ENCODE measurements at regions not wholly inside any gene's neighbourhood (a gene's known extent, or its start where the extent isn't known, plus 50 kb on each side); places are given as distances from the start of the nearest gene placed in this dataset.

DNA sequence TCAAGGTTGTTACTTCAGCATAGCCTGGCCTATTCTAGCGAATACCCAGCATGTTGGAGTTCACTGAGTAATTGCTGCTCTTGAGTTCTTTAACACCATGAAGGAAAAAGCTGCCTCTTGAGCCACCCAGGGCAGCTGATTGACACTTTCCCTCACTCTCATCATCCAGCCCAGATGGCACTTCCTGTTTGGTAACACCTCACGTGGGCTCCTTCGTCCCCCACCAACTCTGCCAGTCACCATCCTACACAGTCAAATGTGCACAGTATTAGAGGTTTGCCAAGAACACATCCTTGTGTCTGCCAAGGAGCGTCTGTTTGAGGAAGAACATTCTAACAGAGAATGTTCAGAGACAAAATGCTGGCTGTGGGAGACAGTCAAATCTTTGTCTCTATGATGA lies 266.3 kb downstream of the RPLP1 start:
- DNase-seq, result no peak

DNA sequence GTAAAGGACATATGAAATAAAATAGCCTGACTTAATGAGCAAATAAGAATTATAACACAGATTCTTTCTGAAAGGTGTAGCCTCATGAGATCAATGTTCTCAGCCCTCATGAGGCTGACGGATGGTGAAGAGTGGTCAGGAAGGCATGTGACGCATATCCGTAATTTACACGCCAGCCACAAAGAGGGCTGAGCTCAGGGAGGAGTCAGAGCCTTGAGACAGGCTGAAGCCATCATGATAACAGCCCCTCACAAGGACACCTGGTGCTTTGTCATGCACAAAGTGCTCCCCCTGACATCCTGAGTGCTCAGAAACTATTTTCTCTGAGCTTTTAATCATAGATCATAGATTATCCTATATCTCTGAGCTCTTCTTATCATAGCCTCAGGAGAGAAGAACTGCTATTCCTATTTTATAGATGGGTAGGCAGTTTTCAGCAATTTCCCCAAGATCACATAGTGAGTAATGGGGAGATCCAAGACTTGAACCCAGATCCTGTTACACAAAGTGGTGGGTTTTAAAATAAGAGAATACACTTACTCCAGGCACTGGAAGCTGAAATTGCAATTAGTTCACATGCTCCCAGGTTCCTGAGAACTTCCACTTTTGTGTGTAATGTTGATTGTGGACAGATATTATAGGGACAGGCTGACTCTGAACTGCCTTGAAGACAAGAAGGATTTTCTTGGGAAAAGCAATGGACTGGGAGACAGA lies 267.1 kb downstream of the RPLP1 start:
- DNase-seq, result no peak

GRCh38 chr15:69720536-69720935 lies 267.9 kb downstream of the RPLP1 start:
- DNase-seq, result no peak

DNA sequence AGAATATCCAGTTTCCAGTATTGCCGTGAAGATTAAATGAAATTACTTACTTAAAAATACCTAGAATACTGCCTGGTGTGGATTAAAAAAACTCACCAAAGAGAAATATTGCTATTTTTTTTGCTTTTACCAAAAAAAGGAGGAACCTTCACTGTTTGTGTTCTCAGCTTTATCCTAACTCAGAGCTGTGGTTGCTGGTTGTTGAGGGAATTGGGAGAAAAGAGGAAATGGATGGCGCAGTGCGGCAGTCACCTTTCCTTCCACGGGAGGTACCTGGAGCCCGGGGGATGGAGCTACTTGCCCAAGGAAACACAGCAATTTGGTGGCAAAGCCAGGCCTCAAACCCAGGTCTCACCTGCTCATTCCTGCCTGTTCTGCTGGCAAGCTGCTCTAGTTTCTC lies 270.3 kb downstream of the RPLP1 start:
- no peak for DNase-seq

- no peak for DNase-seq
These were observed 270.9 kb downstream of the RPLP1 start for GRCh38 chr15:69723404-69724096.

DNA sequence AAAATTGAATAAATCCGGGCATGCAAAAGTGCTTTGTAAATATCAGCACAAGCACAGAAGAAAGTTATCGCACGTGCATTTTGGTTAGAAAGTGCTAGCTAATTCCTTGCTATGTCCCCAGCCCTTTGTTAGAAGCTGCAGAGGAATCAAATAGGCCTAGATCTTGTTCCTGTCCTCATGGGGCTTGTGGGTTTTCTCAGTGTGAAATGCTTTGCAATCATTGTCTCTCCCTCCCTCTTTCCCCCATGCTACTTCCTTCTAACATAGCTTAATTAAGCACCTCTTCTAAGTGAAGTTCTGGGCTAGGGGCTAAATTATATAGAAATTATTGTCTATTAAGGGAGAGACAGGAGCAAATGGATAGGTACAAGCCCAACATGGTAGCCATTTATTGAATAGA lies 271.7 kb downstream of the RPLP1 start:
- no peak for DNase-seq

DNA sequence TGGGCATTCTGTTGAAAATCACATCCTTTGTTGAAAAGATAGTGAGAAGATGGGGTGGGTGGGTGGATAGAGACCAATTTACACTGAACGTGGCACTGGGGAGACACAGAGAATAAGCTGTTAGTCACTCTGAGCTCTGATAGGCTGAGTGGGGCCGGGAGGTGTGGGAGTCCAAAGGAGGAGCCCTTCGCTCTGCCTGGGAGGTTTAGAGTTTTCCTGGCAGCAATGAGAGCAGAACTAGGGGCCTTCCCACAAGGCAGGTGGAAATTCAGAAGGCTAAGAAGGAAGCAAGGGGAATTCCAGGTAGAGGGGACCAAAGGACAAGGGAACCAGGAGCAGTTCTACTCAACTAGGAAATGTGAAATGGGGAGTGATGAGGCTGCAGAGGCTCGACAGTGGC lies 272.7 kb downstream of the RPLP1 start:
- no peak for DNase-seq

- DNase-seq, result no peak
These were observed 273.3 kb downstream of the RPLP1 start for GRCh38 chr15:69725957-69726356.

DNA sequence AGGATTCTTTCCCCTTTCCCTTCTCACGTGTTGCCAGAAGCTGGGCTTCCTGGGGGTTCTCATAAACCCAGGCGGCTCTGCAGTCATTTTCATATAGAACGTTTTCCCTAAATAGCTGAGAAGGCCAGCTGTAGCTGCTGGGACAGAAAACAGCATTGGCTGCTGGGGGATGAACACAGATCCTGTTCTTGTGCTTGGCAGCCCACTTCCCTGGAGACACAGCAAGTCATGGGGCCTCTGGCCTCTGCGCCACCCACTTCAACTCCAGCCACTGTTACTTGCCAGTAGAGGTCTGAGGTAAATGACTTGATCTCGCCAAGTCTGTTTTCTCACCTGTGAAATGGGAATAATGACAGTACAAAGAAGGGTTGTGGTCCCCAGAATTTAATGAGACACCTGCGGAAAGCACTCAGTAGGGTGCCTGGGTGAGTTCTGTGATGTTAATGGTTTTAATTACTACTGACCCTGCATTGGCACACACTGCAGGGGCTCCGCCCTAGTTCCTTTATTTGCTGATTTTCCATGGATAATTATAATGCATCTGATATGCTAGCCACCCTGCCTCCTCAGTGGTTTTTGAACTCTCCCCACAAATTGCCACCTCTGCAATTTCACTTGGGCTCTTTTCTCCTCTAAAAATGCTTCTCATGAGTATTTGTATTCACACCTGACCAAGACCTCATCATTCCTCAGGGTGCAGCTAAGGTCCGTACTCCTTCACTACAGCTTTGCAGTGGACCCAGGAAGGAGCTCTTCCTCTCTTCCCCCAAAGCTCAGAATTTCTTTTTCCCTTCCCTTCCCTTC lies 274.7 kb downstream of the RPLP1 start:
- DNase-seq, result no peak

DNA sequence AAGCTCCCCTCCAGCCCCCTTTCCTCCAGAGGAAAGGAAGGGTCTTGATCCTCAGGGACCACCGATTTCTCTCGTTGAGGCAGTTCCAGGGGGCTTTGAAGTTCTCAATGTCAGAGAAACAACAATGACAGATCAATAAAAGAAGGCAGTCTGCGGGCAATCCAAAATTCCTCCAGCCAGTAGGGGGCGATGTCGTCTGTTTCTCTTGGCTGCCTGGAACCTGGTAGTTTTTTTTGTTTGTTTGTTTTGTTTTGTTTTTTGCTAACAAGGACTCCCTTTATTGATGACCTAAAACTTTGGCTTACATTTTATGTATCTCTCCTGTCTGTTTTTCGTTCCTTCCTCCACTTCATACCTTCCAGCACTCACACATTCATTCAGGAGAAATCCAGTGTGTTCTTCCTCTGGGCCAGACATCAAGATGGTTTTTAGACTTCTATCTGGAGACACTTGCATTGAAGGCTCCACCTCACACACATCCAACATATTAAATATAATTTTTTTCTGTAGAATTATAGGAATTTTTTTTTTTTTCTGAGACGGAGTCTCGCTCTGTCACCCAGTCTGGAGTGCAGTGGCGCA lies 276.6 kb downstream of the RPLP1 start:
- no peak for DNase-seq

DNA sequence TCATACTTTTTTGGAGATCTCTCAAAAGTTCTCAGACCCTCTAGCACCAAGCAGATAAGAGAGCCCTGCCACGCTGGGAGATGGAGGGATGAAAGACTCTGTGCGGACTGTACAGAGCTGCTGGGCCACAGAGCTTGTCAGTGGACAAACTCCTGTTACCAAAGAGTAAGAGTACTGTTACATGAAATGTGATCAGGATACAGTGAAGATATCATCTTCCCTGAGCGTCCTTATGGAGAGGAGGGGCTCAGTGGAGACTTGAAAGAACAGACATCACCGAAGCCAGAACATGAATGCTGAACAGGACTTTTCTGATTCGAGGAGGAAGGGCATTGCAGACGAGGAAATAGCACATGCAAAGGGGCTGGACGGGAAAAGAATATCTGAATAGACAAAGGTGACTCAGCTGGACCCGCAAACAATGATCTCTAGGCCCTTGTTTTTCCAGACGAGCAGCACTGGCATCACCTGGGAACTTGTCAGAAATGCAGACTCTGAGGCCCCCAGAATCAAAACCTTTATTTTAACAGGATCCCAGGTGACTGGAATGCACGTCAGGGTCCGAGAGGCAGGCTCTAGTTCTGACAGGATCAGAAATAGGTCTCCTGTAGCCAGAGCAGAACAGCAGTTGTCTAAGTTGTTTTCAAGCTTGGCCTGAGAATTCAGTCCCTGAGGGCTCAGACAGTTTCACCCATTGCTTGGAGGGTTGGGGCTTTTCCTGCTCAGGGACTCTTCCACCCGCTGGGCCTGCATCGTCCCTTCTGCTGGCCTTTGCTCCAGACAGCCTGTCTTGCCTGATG lies 277.9 kb downstream of the RPLP1 start:
- no peak for DNase-seq

GRCh38 chr15:69731081-69731330 lies 278.4 kb downstream of the RPLP1 start:
- no peak for DNase-seq

DNA sequence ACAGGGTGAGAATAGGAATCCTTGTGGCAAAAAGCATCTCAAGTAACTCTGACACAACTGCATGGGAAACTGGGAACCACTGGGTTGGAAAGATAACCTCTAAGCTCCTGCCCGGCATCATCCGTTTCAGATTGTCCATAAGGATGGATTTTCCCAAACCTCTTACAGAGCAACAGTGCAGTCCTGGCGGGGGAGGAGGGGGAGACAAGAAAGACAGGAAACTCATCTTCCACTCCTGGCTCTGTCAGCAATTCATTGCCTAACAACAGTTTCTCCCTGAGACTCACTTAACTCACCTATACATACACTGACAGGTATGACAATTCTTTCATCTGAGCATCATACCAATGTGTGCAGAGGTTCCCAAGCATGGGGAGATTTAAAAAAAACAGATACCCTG lies 279.0 kb downstream of the RPLP1 start:
- DNase-seq, result no peak

GRCh38 chr15:69732133-69732532 lies 279.5 kb downstream of the RPLP1 start:
- no peak for DNase-seq

DNA sequence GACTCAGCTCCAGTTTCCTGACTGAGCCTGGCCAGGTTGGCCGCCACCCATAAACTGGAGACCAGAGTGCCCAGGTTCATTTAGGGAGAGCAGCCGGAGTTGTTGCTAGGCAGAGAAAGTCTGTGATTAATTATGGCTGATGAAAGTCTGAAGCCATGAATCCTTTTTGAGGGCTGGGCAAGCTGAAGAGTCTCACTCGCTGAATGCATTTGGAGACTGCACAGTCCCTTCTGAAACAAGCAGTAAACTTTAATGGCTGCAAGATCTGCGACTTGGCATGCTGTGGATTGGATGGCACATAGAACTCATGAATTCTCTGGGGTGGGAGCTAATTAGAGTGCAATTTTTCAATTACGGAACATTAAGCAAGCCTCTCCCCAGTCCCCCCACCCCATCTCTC lies 282.1 kb downstream of the RPLP1 start:
- DNase-seq, result peak; percentile 71

DNA sequence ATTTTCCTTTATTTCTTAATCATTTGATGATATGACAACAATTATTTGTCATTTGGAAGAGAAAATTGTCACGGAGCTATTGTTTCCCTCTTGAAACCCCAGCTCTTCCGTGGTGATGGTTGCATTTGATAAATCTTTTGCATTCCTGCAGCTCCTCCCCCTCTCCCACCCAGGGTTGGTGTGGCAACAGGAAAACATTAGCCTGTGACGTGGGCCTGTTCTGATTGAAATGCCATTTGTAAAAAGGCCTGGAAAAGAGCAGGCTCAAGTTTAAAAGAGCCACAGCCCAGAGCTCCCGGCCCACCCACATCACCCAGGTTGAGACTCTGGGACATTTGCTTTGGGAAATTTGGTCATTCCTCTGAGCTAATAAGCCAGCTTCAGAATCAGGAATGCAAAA lies 282.5 kb downstream of the RPLP1 start:
- DNase-seq, result peak; percentile 87

- no peak for DNase-seq
These were observed 283.5 kb downstream of the RPLP1 start for GRCh38 chr15:69736161-69736560.

GRCh38 chr15:69737916-69738315 lies 285.3 kb downstream of the RPLP1 start:
- no peak for DNase-seq

DNA sequence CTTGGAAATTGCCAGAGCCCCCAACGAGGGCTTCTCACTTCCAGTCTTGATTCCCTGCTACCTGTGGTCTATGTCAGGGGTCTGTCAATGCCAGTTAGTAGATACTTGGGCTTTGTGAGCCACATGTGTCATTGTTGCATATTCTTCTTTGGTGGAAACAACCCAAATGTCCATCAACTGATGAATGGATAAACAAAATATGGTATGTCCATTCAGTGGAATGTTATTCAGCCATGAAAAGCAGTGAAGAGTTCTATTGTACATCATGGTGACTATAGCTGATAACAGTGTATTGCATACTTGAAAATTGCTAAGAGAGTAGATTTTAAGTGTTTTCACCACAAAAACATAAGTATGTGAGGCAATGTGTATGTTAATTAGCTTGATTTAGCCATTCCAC lies 288.1 kb downstream of the RPLP1 start:
- no peak for DNase-seq

- DNase-seq, result no peak
These were observed 289.7 kb downstream of the RPLP1 start for GRCh38 chr15:69742361-69742760.

DNA sequence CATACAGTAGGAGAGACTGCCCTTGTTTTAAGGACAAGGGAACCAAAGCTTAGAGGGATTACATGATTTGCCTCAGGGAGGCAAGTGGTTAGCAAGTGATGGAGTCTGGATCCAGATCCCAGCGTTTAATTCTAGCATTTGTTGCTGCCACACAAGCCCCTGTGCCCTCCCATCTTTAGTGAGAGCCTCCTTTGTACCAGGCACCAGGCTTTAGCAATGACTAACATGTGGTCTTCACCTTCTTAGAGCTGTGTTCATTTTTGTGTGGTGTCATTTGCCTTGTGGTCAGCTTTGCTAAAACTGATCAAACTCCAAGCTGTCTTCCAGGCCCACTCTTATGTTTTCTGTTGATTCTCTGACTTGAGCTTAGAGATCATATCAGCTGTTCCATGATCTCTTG lies 290.5 kb downstream of the RPLP1 start:
- no peak for DNase-seq

DNA sequence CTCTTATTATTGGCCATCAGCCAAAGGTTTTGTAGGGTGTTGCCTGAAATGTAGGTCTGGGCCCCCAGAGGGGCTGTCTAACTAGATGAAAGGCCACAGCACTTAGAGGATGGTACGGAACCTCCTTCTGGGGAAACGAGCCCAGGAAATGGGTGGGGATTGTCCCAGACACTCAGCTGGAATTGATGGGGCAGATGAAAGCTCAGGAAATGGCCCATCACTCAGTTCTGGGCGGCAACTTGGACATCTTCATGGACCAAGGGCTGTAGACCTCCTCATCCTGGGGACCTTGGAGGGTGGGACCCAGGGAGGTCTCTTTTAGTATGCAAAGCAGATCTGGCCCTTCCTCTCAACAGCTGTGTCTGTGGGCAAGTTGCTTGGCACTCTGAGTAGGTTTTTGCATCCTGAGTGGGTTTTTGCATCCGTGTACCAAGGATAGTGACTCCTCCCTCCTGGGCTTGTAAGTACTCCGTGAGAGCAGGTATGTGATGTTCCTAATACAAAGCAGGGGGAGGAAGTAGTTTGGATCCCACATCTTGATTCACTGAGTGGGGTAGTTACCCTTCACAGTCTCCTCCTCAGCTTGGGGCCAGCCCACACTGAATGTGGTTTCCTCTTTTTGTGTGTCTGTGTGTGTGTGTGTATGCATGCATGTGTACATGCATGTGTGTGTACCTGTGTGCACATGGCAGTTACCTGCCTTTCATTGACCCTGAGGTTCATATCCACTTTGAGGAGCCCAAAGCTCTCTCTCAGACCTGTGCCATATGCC lies 292.0 kb downstream of the RPLP1 start:
- no peak for DNase-seq

Data from fibroblast of skin of abdomen (primary cell).